ENCODE measurements at regions not wholly inside any gene's neighbourhood (a gene's known extent, or its start where the extent isn't known, plus 50 kb on each side); places are given as distances from the start of the nearest gene placed in this dataset.
"Not testable (repeated sequence)": the region's sequence is repeated elsewhere in the genome, so short reads cannot be mapped to it uniquely, and the experiment has no call there.

DNA sequence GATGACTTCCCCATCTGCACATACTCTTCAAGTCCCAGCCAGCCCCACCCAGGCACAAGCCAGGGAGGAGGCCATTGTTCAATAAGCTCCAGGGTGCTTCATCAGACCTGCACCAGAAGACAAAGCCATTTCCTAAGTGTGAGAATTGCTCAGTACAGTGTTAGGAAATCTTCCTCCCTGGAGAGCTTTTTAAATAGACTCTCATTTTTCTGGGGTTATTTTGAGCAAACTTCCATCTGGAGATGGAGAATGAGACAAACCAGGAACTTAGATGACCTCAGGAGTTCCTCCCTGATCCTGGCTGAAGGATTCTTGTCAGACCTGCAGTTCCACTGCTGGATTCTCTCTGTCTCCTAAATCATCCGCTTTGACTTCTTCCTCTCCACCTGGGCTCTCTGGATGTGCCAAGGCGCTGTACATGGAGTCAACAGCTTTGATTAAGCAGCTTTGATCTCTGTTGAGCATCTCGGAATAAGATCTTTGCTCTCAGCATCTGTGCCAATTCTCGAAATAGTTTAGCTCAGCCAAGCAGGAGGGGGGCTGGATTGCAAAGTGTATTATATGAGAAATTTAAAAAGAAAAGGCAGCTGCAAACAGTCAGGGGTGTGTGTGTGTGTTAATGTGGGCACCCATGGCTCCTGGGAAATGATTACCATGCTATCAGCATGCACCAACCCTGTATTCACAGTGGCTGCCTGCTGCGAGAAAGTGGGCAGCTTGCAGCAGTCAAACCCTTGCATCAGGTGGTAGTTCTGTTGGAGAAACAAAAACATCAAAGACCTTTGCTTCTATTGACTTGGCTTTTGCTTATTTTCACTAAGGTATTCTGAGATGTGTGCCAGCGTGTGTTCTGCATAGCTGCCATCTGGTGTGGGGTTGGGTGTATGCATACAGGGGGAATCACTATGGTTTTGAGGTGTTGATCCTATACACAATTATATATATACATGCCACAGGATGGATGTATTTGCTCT is 70.2 kb upstream of the NAV2 start:
- Histone ChIP-seq H3K9ac (ENCODE audit: low read depth, low read length) (no peak overlapping the region), H3K9me3 (ENCODE audit: control insufficient read depth, insufficient read depth, low read length) (no peaks in the 10 kb centered on the region), H3K4me1 (ENCODE audit: insufficient read depth, low read length) (no peaks in the 10 kb centered on the region), H3K36me3 (ENCODE audit: insufficient read depth, low read length) (no peaks in the 10 kb centered on the region)

DNA sequence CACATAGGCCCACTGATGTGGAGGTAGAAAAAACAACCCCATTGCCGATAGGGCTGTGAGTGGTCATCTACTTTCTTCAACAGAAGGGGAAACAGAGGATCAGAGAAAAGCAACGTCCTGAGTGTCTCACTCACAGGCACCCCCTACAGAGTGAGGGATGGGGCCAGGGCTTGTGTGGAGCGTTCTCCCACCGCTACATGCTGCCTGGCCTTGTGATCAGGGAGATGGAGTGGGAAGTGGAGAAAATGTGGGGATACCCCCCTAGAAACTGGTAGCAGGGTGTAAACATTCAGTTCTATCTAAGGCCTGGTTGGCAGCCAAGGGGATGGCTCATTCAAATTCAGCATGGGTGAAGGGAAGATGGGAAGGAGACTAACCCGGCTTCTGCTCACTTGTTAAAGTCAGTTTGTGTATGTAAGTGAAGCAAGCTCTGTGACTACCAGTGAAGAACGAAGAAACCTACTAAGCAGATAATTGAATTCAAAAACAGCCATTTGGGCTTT is 73.0 kb upstream of the NAV2 start:
- no peaks in the 10 kb centered on the region for H3K4me1 ChIP-seq (ENCODE audit: insufficient read depth, low read length)
- H3K36me3 ChIP-seq (ENCODE audit: insufficient read depth, low read length) = no peaks in the 10 kb centered on the region
- H3K9ac ChIP-seq (ENCODE audit: low read depth, low read length) = no peak overlapping the region
- no peaks in the 10 kb centered on the region for H3K9me3 ChIP-seq (ENCODE audit: control insufficient read depth, insufficient read depth, low read length)

DNA sequence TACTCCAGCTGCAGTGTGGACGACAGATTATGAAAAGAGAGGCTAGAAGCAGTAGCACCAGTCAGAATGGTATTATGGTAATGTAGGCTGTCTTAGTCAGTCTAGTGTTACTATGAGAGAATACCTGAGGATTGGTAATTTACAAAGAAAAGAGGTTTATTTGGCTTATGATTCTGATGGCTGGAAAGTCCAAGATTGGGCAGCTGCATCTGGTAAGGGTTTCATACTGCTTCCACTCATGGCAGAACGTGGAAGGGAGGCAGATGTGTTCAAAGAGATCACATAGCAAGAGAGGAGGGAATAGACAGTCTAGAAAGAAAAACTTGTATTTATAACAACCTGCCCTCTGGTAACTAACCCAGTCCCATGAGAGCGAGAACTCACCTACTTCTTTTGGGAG is 77.3 kb upstream of the NAV2 start:
- Histone ChIP-seq H3K9me3 (ENCODE audit: control insufficient read depth, insufficient read depth, low read length) (no peaks in the 10 kb centered on the region; the same call in 1 of the 2 replicates), H3K4me1 (ENCODE audit: insufficient read depth, low read length) (no peaks in the 10 kb centered on the region), H3K9ac (ENCODE audit: low read depth, low read length) (no peak overlapping the region), H3K36me3 (ENCODE audit: insufficient read depth, low read length) (no peaks in the 10 kb centered on the region)

DNA sequence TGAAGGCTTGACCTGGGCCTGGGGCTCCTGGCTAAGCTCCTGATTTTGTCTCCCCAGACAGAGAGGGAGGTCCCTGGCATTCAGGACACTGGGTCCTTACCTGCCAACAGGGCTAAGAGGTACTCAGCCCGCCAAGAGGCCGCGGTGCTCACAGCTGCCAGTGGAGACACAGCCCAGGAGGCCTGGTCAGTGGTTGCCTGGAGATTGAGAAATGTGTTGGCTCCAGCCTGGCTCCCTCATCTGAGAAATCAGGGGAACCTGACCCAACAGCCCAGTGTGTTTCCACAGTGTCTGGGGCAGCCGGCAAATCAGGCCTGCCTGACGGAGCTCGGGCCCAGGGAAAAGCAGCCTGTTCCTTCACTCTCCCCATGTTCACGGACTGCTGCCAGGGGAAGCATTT is 79.4 kb upstream of the NAV2 start:
- no peaks in the 10 kb centered on the region for H3K36me3 ChIP-seq (ENCODE audit: insufficient read depth, low read length)
- no peak overlapping the region for H3K9ac ChIP-seq (ENCODE audit: low read depth, low read length)
- H3K9me3 ChIP-seq (ENCODE audit: control insufficient read depth, insufficient read depth, low read length) = no peaks in the 10 kb centered on the region; the same call in 1 of the 2 replicates
- no peaks in the 10 kb centered on the region for H3K4me1 ChIP-seq (ENCODE audit: insufficient read depth, low read length)

DNA sequence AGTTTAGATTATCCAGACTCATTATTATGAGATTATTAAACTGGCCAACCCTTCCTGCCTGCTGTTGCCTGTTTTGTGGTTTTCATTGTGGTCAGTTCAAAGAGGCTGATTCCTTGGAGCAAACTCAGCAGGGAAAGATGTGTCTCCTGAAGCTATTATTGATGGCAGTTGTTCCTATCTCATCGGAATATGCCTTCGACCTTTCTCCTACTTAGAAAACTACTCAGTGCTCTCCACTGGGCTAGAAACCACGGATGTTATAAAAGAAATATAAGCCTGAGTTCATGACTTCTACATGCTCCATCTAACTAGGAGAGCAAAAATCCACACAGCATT is 80.2 kb upstream of the NAV2 start:
- Histone ChIP-seq H3K36me3 (ENCODE audit: insufficient read depth, low read length) (no peaks in the 10 kb centered on the region), H3K4me1 (ENCODE audit: insufficient read depth, low read length) (no peaks in the 10 kb centered on the region), H3K9me3 (ENCODE audit: control insufficient read depth, insufficient read depth, low read length) (no peaks in the 10 kb centered on the region; the same call in 1 of the 2 replicates), H3K9ac (ENCODE audit: low read depth, low read length) (no peak overlapping the region)

DNA sequence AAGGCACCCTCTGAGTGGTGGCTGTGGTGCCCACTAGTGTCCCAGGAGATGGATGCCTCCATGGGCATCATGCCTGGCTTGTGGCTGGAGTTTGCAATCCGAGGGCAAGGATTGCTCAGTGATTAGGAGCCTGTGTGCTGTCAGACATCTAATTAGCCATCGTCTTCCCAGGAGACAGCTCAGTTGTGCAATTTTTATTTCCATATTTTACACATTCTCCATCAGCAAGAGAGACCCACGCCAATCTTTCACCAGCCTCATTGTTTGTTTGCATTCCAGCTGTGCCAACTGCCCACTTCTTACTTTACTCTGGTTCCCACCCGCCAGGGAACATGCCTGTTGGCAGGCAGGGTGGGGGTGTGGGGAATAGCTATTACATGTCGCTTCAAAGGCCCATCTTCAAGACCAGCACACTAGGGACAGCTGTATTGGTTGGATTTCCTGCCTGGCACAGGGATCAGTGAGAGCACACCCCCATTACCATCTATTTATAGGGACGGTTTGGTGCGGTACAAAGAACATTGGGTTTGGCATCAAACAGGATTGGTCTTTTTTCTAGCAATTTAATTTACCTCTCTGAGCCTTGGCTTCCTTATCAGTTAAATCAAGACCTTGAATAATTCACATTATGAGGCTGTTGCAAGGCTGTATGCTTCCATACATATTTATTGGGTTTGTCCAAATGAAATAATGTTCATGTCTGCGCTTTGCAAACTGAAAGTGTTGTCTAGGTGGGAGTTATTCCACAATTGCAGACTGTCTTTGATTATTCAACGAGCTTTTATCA is 80.7 kb upstream of the NAV2 start:
- Histone ChIP-seq H3K9me3 (ENCODE audit: control insufficient read depth, insufficient read depth, low read length) (no peaks in the 10 kb centered on the region; the same call in 1 of the 2 replicates), H3K4me1 (ENCODE audit: insufficient read depth, low read length) (no peaks in the 10 kb centered on the region), H3K9ac (ENCODE audit: low read depth, low read length) (no peak overlapping the region), H3K36me3 (ENCODE audit: insufficient read depth, low read length) (no peaks in the 10 kb centered on the region)

DNA sequence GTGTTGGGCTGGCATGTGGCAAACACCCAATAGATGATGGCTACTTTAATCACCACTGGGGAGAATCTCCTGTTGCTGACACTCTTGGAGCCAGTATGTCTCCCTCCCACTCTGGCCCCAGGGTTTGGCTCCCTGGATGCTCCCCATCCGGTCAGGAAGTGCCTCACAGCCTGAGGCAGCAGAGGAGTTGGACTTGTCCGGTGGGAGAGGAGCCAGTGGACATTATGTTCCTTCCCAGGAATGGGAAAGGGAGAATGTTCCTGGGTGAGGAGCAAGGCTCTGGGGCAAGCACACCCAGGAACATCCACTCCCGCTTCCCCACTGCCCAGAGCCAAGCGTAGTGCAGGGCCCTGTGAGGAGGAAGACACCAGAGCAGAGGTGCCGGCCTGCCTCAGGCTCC is 84.6 kb upstream of the NAV2 start:
- Histone ChIP-seq H3K4me1 (ENCODE audit: insufficient read depth, low read length) (no peaks in the 10 kb centered on the region), H3K9me3 (ENCODE audit: control insufficient read depth, insufficient read depth, low read length) (no peaks in the 10 kb centered on the region; the same call in none of the 2 replicates), H3K9ac (ENCODE audit: low read depth, low read length) (no peak overlapping the region), H3K36me3 (ENCODE audit: insufficient read depth, low read length) (no peaks in the 10 kb centered on the region)

DNA sequence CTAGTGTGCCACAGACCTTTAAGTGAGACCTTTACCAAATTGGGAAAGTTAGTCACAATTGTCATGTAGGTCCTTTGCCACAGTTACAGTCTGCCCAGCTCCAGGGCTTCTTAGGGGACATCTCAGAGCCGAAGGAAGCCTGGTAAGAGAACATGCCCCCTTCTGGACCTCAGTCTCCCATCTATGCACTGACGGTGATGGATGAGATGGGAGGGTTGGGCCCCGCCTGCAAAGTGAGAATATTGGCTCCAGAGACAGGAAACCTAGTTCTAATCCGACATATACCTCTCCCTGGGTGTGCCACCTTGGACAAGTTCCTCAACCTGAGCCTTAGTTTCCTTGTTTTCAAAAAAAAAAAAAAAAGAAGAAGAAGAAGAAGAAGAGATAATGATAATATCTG is 85.1 kb upstream of the NAV2 start:
- no peaks in the 10 kb centered on the region for H3K36me3 ChIP-seq (ENCODE audit: insufficient read depth, low read length)
- H3K9ac ChIP-seq (ENCODE audit: low read depth, low read length) = no peak overlapping the region
- H3K9me3 ChIP-seq (ENCODE audit: control insufficient read depth, insufficient read depth, low read length) = no peaks in the 10 kb centered on the region; the same call in none of the 2 replicates
- no peaks in the 10 kb centered on the region for H3K4me1 ChIP-seq (ENCODE audit: insufficient read depth, low read length)

DNA sequence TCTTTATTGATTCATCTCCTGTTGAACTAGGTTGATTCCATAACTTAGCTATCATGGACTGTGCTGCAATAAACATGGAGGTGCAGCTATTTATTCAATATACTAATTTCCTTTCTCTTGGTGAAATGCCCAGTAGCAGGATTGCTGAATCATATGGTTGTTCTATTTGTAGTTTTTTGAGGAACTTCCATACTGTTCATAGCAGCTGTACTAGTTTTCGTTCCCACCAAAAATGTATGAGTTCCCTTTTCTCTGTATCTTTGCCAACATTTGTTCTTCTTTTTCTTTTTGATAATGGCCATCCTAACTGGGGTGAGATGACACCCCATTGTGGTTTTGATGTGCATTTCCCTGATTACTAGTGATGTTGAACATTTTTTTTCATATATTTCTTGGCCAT is 87.2 kb upstream of the NAV2 start:
- no peaks in the 10 kb centered on the region for H3K4me1 ChIP-seq (ENCODE audit: insufficient read depth, low read length)

DNA sequence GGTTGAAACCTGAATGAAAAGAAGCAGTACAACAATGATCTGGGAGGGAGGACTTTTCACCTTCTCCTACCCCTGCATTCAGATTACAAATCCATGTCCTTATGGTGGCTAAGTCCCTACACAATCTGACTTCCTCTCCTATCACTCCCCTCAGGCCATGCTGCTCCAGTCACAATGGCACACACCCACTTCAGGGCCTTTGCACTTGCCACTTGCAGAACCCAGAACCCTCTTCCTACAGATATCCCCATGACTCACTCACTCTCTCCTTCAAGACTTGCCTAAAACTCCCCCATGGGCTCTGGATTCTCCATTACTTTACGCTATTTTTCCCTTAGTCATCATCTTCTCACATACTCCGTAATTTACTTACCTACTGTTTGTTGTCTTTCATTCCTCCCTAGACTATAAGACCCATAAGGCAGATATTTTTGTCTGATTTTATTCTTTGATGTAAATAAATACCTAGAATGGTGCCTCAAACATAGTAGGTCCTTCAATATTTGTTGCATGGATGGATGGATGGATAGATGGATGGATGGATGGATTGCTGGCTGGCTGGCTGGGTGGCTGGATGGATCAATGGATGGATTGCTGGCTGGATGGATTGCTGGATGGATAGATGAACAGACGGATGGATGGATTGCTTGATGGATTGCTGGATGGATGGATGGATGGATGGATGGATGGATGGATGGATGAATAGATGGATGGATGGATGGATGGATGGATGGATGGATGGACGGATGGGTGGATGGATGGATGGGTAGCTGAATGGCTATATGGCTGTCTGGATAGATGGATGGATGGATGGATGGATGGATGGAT is 94.7 kb upstream of the NAV2 start:
- Histone ChIP-seq H3K4me1 (ENCODE audit: insufficient read depth, low read length) (no peaks in the 10 kb centered on the region), H3K9ac (ENCODE audit: low read depth, low read length) (no peak overlapping the region), H3K9me3 (ENCODE audit: control insufficient read depth, insufficient read depth, low read length) (no peaks in the 10 kb centered on the region; the same call in 1 of the 2 replicates), H3K36me3 (ENCODE audit: insufficient read depth, low read length) (no peaks in the 10 kb centered on the region)

More for the DNA sequence above, 87.2 kb upstream of the NAV2 start:
- Histone ChIP-seq H3K9me3 (ENCODE audit: control insufficient read depth, insufficient read depth, low read length) (no peaks in the 10 kb centered on the region; the same call in 1 of the 2 replicates), H3K36me3 (ENCODE audit: insufficient read depth, low read length) (no peaks in the 10 kb centered on the region), H3K9ac (ENCODE audit: low read depth, low read length) (no peak overlapping the region)

DNA sequence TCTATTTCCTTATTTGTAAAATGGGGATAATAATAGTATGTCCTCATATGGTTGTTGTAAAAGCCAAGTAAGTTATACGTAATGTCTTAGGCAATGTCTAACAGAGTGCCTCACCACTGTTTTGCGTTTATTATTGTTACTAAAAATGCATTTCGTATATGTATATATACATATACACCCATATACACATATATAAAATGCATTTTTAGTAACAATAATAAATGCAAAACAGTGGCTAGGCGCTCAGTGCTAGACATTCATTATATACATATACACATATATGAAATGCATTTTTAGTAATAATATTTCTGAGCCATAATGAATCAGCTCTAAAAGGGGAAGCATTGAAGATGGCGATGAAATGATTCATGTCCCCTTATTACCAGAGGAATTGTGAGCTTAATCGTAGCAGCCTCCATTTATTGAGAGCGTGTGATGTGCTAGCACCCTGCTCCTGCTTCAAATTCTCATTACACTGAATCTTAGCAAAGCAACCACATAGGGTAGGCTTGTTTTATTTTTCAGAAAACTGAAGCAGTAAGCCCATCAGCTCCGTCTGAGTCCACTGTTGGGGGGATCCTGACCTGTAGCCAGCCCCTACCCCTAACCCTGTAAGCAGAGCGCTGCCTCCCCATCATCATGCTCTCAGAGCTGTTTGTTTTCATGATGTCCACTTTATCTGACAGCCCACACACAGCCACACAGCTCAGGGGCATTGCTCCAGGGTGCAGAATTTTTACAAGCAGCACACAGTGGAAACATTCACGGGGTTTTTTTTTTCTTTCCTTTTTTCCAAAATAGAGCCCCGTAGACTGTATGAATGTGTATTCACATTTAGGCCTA is 97.1 kb upstream of the NAV2 start:
- no peaks in the 10 kb centered on the region for H3K36me3 ChIP-seq (ENCODE audit: insufficient read depth, low read length)
- no peaks in the 10 kb centered on the region; the same call in 1 of the 2 replicates for H3K9me3 ChIP-seq (ENCODE audit: control insufficient read depth, insufficient read depth, low read length)
- no peaks in the 10 kb centered on the region for H3K4me1 ChIP-seq (ENCODE audit: insufficient read depth, low read length)
- H3K9ac ChIP-seq (ENCODE audit: low read depth, low read length) = no peak overlapping the region

DNA sequence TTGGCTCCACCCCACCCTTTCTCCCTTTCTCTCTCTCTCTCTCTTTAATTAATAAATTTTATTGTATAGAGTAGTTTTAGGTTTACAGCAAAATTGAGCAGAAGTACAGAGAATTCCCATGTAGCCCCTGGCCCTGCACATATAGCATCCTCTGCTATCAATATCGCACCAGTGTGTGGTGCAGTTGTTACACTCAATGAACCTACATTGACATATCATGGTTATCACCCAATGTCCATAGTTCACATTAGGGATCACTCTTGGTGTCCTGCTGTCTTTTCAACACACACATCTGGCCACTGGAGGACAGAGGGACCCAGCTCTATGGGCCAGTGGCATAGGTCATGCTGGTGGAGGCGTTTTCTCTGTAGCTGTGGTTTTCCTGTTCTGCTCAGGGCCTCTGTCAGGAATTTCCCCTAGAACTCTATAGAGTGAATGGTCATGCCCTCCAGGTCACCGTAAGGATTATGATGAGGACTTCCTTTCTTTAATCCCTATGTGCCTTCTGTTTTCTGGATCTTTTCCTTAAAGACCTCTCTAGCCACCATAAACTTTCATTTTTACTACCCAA is 98.2 kb upstream of the NAV2 start:
- H3K4me1 ChIP-seq (ENCODE audit: insufficient read depth, low read length) = no peaks in the 10 kb centered on the region
- H3K36me3 ChIP-seq (ENCODE audit: insufficient read depth, low read length) = no peaks in the 10 kb centered on the region
- H3K9me3 ChIP-seq (ENCODE audit: control insufficient read depth, insufficient read depth, low read length) = no peaks in the 10 kb centered on the region; the same call in 1 of the 2 replicates
- H3K9ac ChIP-seq (ENCODE audit: low read depth, low read length) = no peak overlapping the region

DNA sequence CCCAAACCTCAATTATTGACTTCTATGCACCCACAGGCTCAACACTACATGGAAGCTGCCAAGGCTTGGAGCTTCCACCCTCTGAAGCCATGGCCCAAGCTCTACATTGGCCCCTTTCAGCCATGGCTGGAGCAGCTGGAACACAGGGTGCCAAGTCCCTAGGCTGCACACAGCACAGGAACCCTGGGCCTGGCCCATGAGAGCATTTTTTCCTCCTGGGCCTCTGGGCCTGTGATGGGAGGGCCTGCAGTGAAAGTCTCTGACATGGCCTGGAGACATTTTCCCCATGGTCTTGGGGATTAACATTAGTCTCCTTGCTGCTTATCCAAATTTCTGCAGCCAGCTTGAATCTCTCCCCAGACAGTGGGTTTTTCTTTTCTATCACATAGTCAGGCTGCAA is 100.6 kb upstream of the NAV2 start:
- H3K9ac ChIP-seq (ENCODE audit: low read depth, low read length); H3K36me3 ChIP-seq (ENCODE audit: insufficient read depth, low read length); H3K9me3 ChIP-seq (ENCODE audit: control insufficient read depth, insufficient read depth, low read length); H3K4me1 ChIP-seq (ENCODE audit: insufficient read depth, low read length): not testable (repeated sequence)

Measured in ES-I3 (cell line).